HepG2 (cell line): ENCODE measurements at regions not wholly inside any gene's neighbourhood (a gene's known extent, or its start where the extent isn't known, plus 50 kb on each side); places are given as distances from the start of the nearest gene placed in this dataset.

ENCODE experiments used
- BORCS8-MEF2B ChIP-seq: sonication (generic); formaldehyde crosslinking; IDR thresholded peaks from 2 replicates; pipeline ENCODE4 v1.8.0; 2022; ENCODE audit warnings: mild to moderate bottlenecking, missing genetic modification reagents
- FOSL2 ChIP-seq: sonication (generic); formaldehyde crosslinking; IDR thresholded peaks from 2 replicates; pipeline ENCODE4 v1.4.0; 2020; ENCODE audit warnings: missing genetic modification reagents
- ZNF768 ChIP-seq: sonication (generic); formaldehyde crosslinking; IDR thresholded peaks from 2 replicates; pipeline ENCODE4 v1.4.0; 2020; ENCODE audit warnings: missing genetic modification reagents
- ZNF790 ChIP-seq: sonication (generic); formaldehyde crosslinking; IDR thresholded peaks from 2 replicates; pipeline ENCODE4 v1.8.0; 2022; ENCODE audit warnings: missing genetic modification reagents, mild to moderate bottlenecking, borderline replicate concordance
- TF ChIP-seq, protein P1 (sequence below): sonication (generic); formaldehyde crosslinking; IDR thresholded peaks from 2 replicates; pipeline ENCODE4 v1.4.0; 2020; ENCODE audit warnings: missing genetic modification reagents

DNA sequence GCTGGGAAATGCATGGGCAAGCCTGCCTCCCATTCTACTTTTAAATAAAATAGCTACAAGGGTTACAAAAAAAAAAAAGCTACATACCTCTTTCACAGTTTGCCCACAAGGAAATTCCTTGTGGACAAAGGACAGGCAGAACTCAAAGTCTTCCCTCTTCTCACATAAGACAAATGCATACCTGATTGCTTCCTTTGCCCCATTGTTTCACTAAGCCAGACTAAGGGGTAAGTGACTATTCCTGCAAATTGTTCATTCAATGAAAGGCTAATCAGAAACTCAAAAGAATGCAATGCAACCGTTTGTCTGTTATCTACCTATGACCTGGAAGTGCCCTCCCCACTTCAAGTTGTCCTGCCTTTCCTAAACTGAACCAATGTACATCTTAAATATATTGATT is 780.6 kb downstream of the FAM133A start:
- no peak for TF ChIP-seq ZNF768 (CRISPR knock-in tag)
- no peak for TF ChIP-seq ZNF790 (CRISPR knock-in tag)
- no peak for TF ChIP-seq BORCS8-MEF2B
- no peak for TF ChIP-seq FOSL2 (CRISPR knock-in tag)
- TF ChIP-seq, protein P1, sequence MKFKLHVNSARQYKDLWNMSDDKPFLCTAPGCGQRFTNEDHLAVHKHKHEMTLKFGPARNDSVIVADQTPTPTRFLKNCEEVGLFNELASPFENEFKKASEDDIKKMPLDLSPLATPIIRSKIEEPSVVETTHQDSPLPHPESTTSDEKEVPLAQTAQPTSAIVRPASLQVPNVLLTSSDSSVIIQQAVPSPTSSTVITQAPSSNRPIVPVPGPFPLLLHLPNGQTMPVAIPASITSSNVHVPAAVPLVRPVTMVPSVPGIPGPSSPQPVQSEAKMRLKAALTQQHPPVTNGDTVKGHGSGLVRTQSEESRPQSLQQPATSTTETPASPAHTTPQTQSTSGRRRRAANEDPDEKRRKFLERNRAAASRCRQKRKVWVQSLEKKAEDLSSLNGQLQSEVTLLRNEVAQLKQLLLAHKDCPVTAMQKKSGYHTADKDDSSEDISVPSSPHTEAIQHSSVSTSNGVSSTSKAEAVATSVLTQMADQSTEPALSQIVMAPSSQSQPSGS (CRISPR knock-in tag), result no peak
